HTR-8/SVneo (cell line): ENCODE measurements at regions not wholly inside any gene's neighbourhood (a gene's known extent, or its start where the extent isn't known, plus 50 kb on each side); places are given as distances from the start of the nearest gene placed in this dataset.
"Not testable (repeated sequence)": the region's sequence is repeated elsewhere in the genome, so short reads cannot be mapped to it uniquely, and the experiment has no call there.

Experiments
- DNase-seq: peaks from one replicate; pipeline ENCODE4 v3.0.0; 2011; ENCODE audit warnings: low spot score, mixed read lengths; ENCODE audit not compliant: insufficient read length
- FAIRE-seq: peaks from 2 replicates; lab custom pipeline; 2011; peaks lifted over from hg19 to GRCh38; lab: Jason Lieb, UNC

GRCh38 chr7:109377076-109377884 is 807.6 kb downstream of the DNAJB9 start:
- FAIRE-seq = no peak
- DNase-seq = no peak

GRCh38 chr7:109386959-109387358 is 817.3 kb downstream of the DNAJB9 start:
- no peak for DNase-seq
- no peak for FAIRE-seq

GRCh38 chr7:109387530-109387929 is 817.9 kb downstream of the DNAJB9 start:
- DNase-seq (no peak), FAIRE-seq (no peak)

- FAIRE-seq (no peak), DNase-seq (no peak)
Measured at GRCh38 chr7:109391240-109391639, 821.6 kb downstream of the DNAJB9 start.

GRCh38 chr7:109402107-109402506 is 832.4 kb downstream of the DNAJB9 start:
- DNase-seq (no peak), FAIRE-seq (no peak)

GRCh38 chr7:109407756-109408155 is 838.1 kb downstream of the DNAJB9 start:
- DNase-seq (no peak), FAIRE-seq (no peak)

- DNase-seq (no peak), FAIRE-seq (no peak)
Measured at GRCh38 chr7:109437957-109438356, 868.3 kb downstream of the DNAJB9 start.

- FAIRE-seq (no peak), DNase-seq (no peak)
Measured at GRCh38 chr7:109449760-109450159, 880.1 kb downstream of the DNAJB9 start.

GRCh38 chr7:109456116-109456515 is 886.4 kb downstream of the DNAJB9 start:
- DNase-seq (no peak), FAIRE-seq (no peak)

- DNase-seq (no peak), FAIRE-seq (no peak)
Measured at GRCh38 chr7:109460296-109460695, 890.6 kb downstream of the DNAJB9 start.

- FAIRE-seq = no peak
Measured at GRCh38 chr7:109462171-109462570, 892.5 kb downstream of the DNAJB9 start.

GRCh38 chr7:109467729-109468128 is 898.1 kb downstream of the DNAJB9 start:
- not testable (repeated sequence) for DNase-seq, FAIRE-seq

More at GRCh38 chr7:109462171-109462570, 892.5 kb downstream of the DNAJB9 start:
- DNase-seq = no peak

GRCh38 chr7:109473172-109473571 is 903.5 kb downstream of the DNAJB9 start:
- no peak for DNase-seq
- FAIRE-seq = no peak

- DNase-seq (no peak), FAIRE-seq (no peak)
Measured at GRCh38 chr7:109476409-109476808, 906.7 kb downstream of the DNAJB9 start.

GRCh38 chr7:109479388-109479787 is 909.7 kb downstream of the DNAJB9 start:
- FAIRE-seq (no peak), DNase-seq (no peak)

- not testable (repeated sequence) for FAIRE-seq, DNase-seq
Measured at GRCh38 chr7:109490607-109491006, 920.9 kb downstream of the DNAJB9 start.

GRCh38 chr7:109497053-109497452 is 927.4 kb downstream of the DNAJB9 start:
- DNase-seq (no peak), FAIRE-seq (no peak)

- no peak for FAIRE-seq
- no peak for DNase-seq
Measured at GRCh38 chr7:109498131-109498530, 928.5 kb downstream of the DNAJB9 start.

- FAIRE-seq = no peak
Measured at GRCh38 chr7:109503421-109503820, 933.7 kb downstream of the DNAJB9 start.

GRCh38 chr7:109522585-109522984 is 952.9 kb downstream of the DNAJB9 start:
- FAIRE-seq (no peak), DNase-seq (no peak)

More at GRCh38 chr7:109503421-109503820, 933.7 kb downstream of the DNAJB9 start:
- DNase-seq = no peak

- no peak for FAIRE-seq
Measured at GRCh38 chr7:109527833-109528232, 958.2 kb downstream of the DNAJB9 start.

GRCh38 chr7:109529712-109530111 is 960.0 kb downstream of the DNAJB9 start:
- DNase-seq (no peak), FAIRE-seq (no peak)

More at GRCh38 chr7:109527833-109528232, 958.2 kb downstream of the DNAJB9 start:
- no peak for DNase-seq
